ENCODE measurements at regions not wholly inside any gene's neighbourhood (a gene's known extent, or its start where the extent isn't known, plus 50 kb on each side); places are given as distances from the start of the nearest gene placed in this dataset.

GRCh38 chr2:117707874-117708273, 106.6 kb upstream of the DDX18 start:
- peak overlapping the region; percentile 4 for H3K27ac Mint-ChIP-seq
- no peaks in the 10 kb centered on the region for H3K9me3 Mint-ChIP-seq
- Histone ChIP-seq H3K4me3 (no peak overlapping the region), H4K20me1 (ENCODE audit: low read depth) (no peaks in the 10 kb centered on the region), H3K79me2 (ENCODE audit: low read depth) (no peaks in the 10 kb centered on the region), H3F3A (ENCODE audit: low read depth) (no peaks in the 10 kb centered on the region), H2AFZ (replicated peaks) (no peak overlapping the region), H3K9me3 (ENCODE audit: low read depth) (no peaks in the 10 kb centered on the region), H3K4me1 (no peaks in the 10 kb centered on the region), H3K4me2 (no peak overlapping the region), H3K36me3 (no peaks in the 10 kb centered on the region), H3K27ac (no peak overlapping the region), H3K9ac (no peak overlapping the region), H3K27me3 (no peaks in the 10 kb centered on the region)
- no peaks in the 10 kb centered on the region for H3K27me3 Mint-ChIP-seq (ENCODE audit: insufficient read depth, low read depth)
- no peak overlapping the region for H3K4me3 Mint-ChIP-seq
- no peaks in the 10 kb centered on the region for H3K36me3 Mint-ChIP-seq
- no peak for DNase-seq (ENCODE audit: low spot score)
- TF ChIP-seq EZH2 (IDR thresholded peaks at IDR 0.05) = no peak
- no peak for TF ChIP-seq CTCF (IDR thresholded peaks at IDR 0.05)
- no peak for TF ChIP-seq EZH2phosphoT487 (IDR thresholded peaks at IDR 0.05)
- no peaks in the 10 kb centered on the region for H3K4me1 Mint-ChIP-seq

- TF ChIP-seq EZH2phosphoT487 (IDR thresholded peaks at IDR 0.05) (no peak), CTCF (IDR thresholded peaks at IDR 0.05) (no peak), EZH2 (IDR thresholded peaks at IDR 0.05) (no peak)
- no peak overlapping the region for H2AFZ ChIP-seq (replicated peaks)
- no peaks in the 10 kb centered on the region for H3K79me2 ChIP-seq (ENCODE audit: low read depth)
Measured at GRCh38 chr2:117712684-117713083, 101.8 kb upstream of the DDX18 start.

GRCh38 chr2:117714110-117714509, 100.4 kb upstream of the DDX18 start:
- DNase-seq (ENCODE audit: low spot score) = no peak
- Mint-ChIP-seq H3K36me3 (no peaks in the 10 kb centered on the region), H3K4me1 (no peaks in the 10 kb centered on the region), H3K27ac (no peak overlapping the region), H3K27me3 (ENCODE audit: insufficient read depth, low read depth) (peaks cover 2% of the 10 kb centered on the region), H3K9me3 (no peaks in the 10 kb centered on the region), H3K4me3 (no peak overlapping the region)
- Histone ChIP-seq H3K4me1 (no peaks in the 10 kb centered on the region), H3K9me3 (ENCODE audit: low read depth) (no peaks in the 10 kb centered on the region), H3K36me3 (no peaks in the 10 kb centered on the region), H3K4me2 (no peak overlapping the region), H2AFZ (replicated peaks) (no peak overlapping the region), H3F3A (ENCODE audit: low read depth) (no peaks in the 10 kb centered on the region), H3K4me3 (no peak overlapping the region), H3K79me2 (ENCODE audit: low read depth) (no peaks in the 10 kb centered on the region), H4K20me1 (ENCODE audit: low read depth) (no peaks in the 10 kb centered on the region), H3K27me3 (no peaks in the 10 kb centered on the region), H3K9ac (no peak overlapping the region), H3K27ac (no peak overlapping the region)
- no peak for TF ChIP-seq CTCF (IDR thresholded peaks at IDR 0.05)
- no peak for TF ChIP-seq EZH2phosphoT487 (IDR thresholded peaks at IDR 0.05)
- no peak for TF ChIP-seq EZH2 (IDR thresholded peaks at IDR 0.05)

More at GRCh38 chr2:117712684-117713083, 101.8 kb upstream of the DDX18 start:
- Histone ChIP-seq H3K4me1 (no peaks in the 10 kb centered on the region), H3K27me3 (no peaks in the 10 kb centered on the region), H3K4me2 (no peak overlapping the region), H3K27ac (no peak overlapping the region), H3F3A (ENCODE audit: low read depth) (no peaks in the 10 kb centered on the region), H3K9me3 (ENCODE audit: low read depth) (no peaks in the 10 kb centered on the region), H4K20me1 (ENCODE audit: low read depth) (no peaks in the 10 kb centered on the region), H3K9ac (no peak overlapping the region), H3K36me3 (no peaks in the 10 kb centered on the region), H3K4me3 (no peak overlapping the region)
- Mint-ChIP-seq H3K4me1 (no peaks in the 10 kb centered on the region), H3K9me3 (no peaks in the 10 kb centered on the region), H3K36me3 (no peaks in the 10 kb centered on the region), H3K4me3 (no peak overlapping the region), H3K27ac (no peak overlapping the region), H3K27me3 (ENCODE audit: insufficient read depth, low read depth) (peaks cover 2% of the 10 kb centered on the region)
- DNase-seq (ENCODE audit: low spot score) = no peak

All from neural progenitor cell (in vitro differentiated cells).